GM18517 (cell line): ENCODE measurements at regions not wholly inside any gene's neighbourhood (a gene's known extent, or its start where the extent isn't known, plus 50 kb on each side); places are given as distances from the start of the nearest gene placed in this dataset.

ENCODE experiments used
- ATAC-seq: cut with Tn5 transposase; IDR thresholded peaks from one replicate; pipeline ENCODE4 v1.9.1; 2021; ENCODE audit warnings: mild to moderate bottlenecking, moderate library complexity; ENCODE audit not compliant: unreplicated experiment

DNA sequence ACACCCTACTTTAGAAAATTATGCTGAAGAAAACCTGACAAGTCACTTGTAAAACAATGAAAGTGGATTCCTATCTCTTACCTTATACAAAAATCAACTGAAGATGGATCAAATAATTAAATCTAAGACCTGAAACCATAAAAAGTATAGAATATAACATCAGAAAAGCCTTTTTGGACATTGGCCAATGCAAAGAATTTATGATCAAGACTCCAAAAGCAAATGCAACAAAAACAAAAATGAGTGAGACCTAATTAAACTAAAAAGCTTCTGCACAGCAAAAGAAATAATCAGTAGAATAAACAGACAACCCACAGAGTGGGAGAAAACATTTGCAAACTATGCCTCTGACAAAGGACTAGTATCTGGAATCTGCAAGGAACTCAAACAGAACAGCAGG is 303.0 kb upstream of the CDH9 start:
- ATAC-seq = no peak

DNA sequence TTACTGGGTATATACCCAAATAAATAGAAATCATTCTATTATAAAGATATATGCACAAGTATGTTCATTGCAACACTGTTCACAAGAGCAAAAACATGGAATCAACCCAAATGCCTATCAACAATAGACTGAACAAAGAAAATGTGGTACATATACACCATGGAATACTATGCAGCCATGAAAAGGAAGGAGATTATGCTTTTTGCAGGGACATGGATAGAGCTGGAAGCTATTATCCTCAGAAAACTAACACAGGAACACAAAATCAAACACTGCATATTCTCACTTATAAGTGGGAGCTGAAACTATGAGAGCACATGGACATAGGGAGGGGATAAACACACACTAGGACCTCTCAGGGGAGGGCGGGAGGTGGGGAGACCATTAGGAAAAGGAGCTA is 298.4 kb upstream of the CDH9 start:
- ATAC-seq = no peak

DNA sequence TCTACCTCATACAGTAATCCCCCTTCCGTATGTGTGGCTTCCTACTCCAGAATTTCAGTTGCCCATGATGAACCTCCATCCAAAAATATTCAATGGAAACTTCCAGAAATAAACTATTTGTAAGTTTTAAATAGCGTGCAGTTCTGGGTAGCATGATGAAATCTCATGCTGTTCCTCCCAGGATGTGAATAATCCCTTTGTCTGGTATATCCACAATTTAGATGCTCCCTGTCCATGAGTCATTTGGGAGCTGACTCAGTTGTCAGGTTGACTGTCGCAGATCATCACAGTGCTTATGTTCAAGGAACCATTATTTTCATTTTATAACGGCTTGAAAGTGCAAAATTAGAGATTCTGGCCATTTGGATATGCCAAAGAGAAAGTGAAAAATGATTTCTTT is 290.1 kb upstream of the CDH9 start:
- no peak for ATAC-seq

DNA sequence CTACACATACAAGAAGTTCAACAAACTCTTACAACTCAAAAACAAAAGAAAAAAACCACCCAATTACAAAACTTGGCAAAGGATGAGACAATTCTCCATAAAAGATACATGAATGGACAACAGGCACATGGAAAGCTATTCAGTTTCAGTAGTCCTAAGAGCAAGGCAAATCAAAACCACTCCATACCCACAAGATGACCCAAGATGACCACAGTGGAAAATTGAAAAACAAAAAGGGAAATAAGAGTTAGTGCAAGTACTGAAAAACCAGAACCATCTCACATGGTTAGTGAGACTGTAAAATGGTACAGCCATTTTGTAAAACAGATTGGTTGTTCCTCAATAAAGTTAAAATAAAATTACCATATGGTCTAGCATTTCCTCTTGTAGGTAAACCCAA is 287.1 kb upstream of the CDH9 start:
- no peak for ATAC-seq

DNA sequence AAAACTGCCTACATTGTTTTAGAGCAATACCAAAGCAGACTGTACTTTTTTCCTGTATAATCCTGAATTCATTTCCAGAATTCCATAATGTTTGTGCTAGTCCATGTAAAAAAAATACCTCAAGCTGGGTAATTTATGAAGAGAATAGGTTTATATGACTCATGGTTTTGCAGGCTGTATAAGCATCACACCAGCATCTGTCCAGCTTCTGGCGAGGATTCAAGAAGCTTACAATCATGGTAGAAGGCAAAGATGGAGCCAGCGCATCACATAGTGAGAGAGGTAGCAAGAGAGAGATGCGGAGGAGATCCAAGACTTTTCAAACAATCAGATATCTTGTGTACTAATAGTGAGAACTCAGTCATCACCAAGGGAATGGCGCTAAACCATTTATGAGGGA is 280.3 kb upstream of the CDH9 start:
- ATAC-seq = no peak

DNA sequence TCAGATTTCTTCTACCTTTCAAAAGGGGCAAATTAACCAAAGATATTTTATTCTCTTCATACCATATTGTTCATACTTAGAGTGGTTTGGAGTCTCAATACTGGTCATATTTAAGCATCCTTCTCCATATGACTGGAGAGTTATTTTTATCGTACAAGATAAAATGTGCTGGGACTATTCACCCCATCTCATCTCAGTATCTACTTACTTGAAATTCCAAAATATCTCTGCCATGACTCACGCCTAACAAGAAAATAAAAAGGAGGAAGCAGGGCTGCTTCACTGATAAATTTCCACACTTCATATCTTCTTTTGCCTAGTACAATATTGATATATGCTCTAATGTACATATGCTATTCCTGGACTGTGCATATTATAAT is 277.9 kb upstream of the CDH9 start:
- ATAC-seq = no peak

DNA sequence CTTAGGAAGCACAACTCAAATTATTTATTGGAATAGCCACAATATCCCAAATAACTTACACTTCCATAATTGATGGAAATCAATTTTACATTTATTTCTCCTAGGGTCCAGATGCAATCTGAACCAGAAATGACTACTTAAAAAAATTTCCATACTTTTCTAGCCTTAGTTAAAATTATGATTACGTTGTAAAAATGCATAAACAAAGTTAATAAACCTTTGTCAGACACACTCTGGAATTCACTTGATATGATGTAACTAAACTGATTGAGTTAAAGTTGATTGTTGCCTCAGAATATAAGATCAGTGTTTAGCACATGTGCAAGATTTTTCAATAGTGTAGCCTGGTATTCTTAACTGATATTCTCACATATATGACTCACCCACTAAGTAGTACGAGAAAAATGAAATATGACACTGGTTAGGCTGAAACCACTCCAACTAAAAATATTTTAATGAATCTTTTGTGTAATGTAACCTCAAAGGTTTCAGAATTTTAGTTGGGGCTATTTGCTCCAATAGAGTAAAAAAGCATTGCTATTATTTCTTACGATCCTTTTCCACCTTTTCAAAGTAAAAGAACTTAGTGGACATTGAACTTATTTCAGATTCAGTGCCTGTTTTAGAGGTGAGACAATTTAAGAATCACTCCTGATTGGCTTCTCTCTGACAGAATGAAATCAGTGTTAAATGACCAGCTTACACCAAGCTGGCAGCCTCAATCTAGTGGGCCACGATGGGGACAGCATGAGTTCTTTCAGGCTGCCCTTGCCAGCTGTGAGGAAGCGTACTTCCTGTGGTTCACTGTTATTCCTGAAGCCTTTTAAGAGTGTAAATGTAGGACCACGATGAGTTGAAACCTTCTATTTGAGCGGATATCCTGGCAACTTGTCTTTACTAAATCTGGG is 277.2 kb upstream of the CDH9 start:
- ATAC-seq = no peak

- ATAC-seq = no peak
These were observed 275.2 kb upstream of the CDH9 start for GRCh38 chr5:27313549-27313948.

- ATAC-seq = no peak
These were observed 274.0 kb upstream of the CDH9 start for GRCh38 chr5:27312291-27312893.

- ATAC-seq = no peak
These were observed 273.2 kb upstream of the CDH9 start for GRCh38 chr5:27311544-27311943.

DNA sequence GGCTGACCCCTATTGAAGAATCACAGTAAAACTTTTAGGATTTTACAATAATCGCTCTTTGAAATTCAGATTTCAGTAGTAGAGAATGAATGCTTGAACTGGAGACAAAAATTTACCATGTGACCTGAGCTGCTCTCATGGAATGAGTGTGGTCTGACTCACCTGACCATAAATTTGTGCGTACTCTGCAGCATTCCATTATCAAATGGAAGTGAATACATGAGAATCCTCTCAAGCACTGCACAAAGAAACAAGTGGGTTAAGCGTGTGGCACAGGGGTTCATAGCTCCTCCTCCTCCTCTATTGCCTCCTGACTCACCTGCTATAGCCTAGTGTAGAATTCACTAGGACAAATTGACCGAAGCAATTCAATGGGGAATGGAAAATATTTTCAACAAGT is 269.8 kb upstream of the CDH9 start:
- no peak for ATAC-seq

DNA sequence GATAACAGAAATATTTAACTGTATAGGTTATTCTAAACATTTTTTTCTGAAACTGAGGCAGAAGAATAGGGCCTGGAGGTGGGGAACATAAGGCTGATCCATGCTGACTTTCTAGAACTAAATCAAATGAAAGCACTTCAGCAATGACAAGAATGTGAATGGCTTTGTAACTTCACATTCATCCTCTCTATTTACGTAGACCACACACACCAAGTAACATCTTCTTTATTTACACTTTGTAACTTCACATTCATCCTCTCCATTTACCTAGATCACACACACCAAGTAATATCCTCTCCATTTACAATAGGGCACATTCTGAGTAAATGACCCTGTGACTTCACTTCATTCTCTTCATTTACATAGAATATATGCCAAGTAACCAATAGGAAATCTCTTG is 251.8 kb upstream of the CDH9 start:
- ATAC-seq = no peak

DNA sequence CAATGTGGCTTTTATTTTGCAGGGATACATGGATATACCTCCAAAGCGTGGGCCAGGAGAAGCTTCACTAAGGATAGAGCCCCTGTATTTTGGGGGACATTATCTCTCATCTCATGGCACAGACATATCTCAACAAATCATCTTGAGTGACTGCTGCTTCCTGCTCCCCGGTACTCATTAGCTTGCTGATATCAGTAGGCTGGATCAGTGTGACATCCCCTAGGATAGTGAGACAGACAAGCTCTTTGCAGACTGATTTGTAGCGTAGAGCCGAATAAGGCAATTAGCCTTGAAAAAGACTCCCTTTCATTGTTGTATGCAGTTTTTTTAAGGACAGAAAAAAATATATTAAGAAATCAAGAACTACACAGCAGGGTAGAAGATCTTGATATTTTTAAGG is 237.7 kb upstream of the CDH9 start:
- ATAC-seq = no peak

GRCh38 chr5:27275345-27275744 is 237.0 kb upstream of the CDH9 start:
- no peak for ATAC-seq

DNA sequence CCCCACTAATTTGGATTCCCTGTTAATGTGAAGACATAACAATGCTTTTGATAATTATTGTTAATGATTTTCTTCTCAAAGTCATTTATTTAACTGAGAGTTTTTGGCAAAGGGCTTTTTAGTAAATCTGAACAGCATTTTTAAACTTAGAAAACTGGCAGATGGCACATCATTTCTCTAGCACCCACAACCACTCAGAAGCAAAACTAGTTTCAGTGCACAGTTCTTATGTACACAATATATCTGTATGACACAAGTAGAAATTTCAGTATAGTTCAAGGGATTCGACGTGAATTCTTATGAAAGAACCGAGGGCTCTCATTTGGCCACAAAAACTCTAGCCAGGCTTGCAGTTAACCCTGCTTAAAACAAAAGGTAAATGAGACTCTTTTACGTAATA is 231.4 kb upstream of the CDH9 start:
- no peak for ATAC-seq

- ATAC-seq = no peak
These were observed 228.9 kb upstream of the CDH9 start for GRCh38 chr5:27267209-27267824.

- ATAC-seq = no peak
These were observed 227.8 kb upstream of the CDH9 start for GRCh38 chr5:27266184-27266583.

GRCh38 chr5:27257696-27258095 is 219.3 kb upstream of the CDH9 start:
- ATAC-seq = no peak

GRCh38 chr5:27252911-27253310 is 214.5 kb upstream of the CDH9 start:
- ATAC-seq = no peak

DNA sequence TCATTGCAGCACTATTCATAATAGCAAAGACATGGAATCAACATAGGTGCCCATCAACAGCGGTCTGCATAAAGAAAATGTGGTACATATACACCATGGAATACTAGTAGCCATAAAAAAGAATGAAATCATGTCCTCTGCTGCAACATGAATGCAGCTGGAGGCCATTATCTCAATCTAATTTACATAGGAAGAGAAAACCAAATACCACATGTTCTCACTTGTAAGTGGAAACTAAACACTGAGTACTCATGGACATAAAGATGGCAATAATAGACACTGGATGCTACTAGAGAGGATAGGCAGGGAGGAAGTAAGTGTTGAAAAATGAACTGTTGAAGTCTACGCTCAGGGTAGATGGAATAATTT is 203.9 kb upstream of the CDH9 start:
- no peak for ATAC-seq

DNA sequence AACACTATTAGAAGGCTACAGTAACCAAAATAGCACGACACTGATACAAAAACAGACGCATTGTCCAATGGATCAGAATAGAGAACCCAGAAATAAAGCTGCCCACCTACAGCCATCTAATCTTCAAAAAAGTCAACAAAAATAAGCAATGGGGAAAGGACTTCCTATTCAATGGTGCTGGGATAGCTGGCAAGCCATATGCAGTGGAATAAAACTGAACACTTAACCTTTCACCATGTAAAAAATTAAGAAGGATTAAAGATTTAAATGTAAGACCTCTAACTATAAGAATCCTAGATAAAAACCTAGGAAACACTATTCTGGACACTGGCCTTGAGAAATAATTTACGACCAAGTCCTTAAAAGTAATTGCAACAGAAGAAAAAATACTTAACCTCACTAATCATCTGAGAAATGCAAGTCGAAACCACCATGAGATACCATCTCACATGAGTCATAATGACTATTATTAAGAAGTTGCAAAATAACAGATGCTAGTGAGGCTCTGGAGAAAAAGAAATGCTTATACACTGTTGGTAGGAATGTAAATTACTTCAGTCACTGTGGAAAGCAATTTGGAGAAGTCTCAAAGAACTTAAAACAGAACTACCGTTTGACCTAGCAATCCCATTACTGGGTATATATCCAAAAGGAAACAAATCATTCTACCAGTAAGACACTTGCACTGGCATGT is 203.3 kb upstream of the CDH9 start:
- ATAC-seq = no peak

DNA sequence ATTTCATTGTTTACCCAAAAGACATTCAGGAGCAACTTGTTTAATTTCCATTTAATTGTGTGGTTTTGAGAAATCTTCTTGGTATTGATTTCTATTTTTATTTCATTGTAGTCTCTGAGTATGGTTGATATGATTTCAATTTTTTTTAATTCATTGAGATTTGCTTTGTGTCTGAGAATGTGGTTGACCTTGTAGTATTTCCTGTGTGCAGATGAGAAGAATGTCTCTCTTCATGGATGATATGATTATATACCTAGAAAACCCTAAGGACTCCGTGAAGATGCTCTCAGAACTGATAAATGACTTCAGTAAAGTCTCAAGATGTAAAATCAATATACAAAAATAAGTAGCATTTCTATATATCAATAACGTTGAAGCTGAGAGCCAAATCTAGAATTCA is 202.4 kb upstream of the CDH9 start:
- no peak for ATAC-seq
